Ovary (tissue), 3 donors: ENCODE measurements at regions not wholly inside any gene's neighbourhood (a gene's known extent, or its start where the extent isn't known, plus 50 kb on each side); places are given as distances from the start of the nearest gene placed in this dataset.

Experiments
- POLR2A ChIP-seq: fragments of 450-650 bp; IDR thresholded peaks from one replicate; pipeline ENCODE4 v1.6.1; 2017; ENCODE audit warnings: antibody characterized with exemption, mild to moderate bottlenecking, moderate library complexity
- TF ChIP-seq, protein P1 (sequence below), 3 donors: fragments of 450-650 bp in 2 of 3; fragments of 200-600 bp in 1 of 3; IDR thresholded peaks; one replicate each; pipeline versions ENCODE4 v1.5.1 to v1.8.0; 2016 to 2022; ENCODE audit warnings: antibody characterized with exemption in 3 of 3, mild to moderate bottlenecking in 1 of 3
- donor health status: DM: no; HTN: no; CAD: no.

DNA sequence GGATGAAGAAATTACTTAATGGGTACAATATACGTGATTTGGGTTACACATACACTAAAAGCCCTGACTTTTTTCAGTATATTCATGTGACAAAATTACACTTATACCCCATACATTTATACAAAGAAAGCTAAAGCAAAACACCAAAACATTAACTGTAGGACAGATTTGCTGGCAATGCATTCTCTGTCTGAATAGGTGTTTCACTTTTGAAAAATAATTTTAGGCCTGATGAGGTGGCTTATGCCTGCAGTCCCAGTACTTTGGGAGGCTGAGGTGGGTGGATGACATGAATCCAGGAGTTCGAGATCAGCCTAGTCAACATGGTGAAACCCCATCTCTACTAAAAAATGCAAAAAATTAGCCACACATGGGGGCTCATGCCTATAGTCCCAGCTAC is 301.5 kb upstream of the FAM98A start:
- TF ChIP-seq, protein P1, sequence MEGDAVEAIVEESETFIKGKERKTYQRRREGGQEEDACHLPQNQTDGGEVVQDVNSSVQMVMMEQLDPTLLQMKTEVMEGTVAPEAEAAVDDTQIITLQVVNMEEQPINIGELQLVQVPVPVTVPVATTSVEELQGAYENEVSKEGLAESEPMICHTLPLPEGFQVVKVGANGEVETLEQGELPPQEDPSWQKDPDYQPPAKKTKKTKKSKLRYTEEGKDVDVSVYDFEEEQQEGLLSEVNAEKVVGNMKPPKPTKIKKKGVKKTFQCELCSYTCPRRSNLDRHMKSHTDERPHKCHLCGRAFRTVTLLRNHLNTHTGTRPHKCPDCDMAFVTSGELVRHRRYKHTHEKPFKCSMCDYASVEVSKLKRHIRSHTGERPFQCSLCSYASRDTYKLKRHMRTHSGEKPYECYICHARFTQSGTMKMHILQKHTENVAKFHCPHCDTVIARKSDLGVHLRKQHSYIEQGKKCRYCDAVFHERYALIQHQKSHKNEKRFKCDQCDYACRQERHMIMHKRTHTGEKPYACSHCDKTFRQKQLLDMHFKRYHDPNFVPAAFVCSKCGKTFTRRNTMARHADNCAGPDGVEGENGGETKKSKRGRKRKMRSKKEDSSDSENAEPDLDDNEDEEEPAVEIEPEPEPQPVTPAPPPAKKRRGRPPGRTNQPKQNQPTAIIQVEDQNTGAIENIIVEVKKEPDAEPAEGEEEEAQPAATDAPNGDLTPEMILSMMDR (IDR thresholded peaks at IDR 0.05) = no peak
- TF ChIP-seq POLR2A = no peak
